Large intestine (tissue), 3 donors: ENCODE measurements at regions not wholly inside any gene's neighbourhood (a gene's known extent, or its start where the extent isn't known, plus 50 kb on each side); places are given as distances from the start of the nearest gene placed in this dataset.
"Not testable (repeated sequence)": the region's sequence is repeated elsewhere in the genome, so short reads cannot be mapped to it uniquely, and the experiment has no call there.

Experiments used
- DNase-seq, 2 donors: peaks; one replicate each; pipeline versions ENCODE4 v3.0.0 to v3.0.0-alpha.2; 2013
- H3K27ac ChIP-seq: one replicate; pipeline ENCODE4 v1.5.1; 2013; ENCODE audit warnings: low read length
- H3K27me3 ChIP-seq: 2 replicates; pipeline ENCODE4 v1.6.1; 2013; ENCODE audit warnings: low read length; ENCODE audit not compliant: control insufficient read depth, insufficient read depth
- H3K36me3 ChIP-seq: 2 replicates; pipeline ENCODE4 v1.6.1; 2013; ENCODE audit warnings: low read length; ENCODE audit not compliant: control insufficient read depth, insufficient read depth
- H3K4me1 ChIP-seq: one replicate; pipeline ENCODE4 v1.6.1; 2013; ENCODE audit warnings: low read length; ENCODE audit not compliant: control insufficient read depth, insufficient read depth
- H3K4me3 ChIP-seq: one replicate; pipeline ENCODE4 v1.5.1; 2013; ENCODE audit warnings: low read length
- H3K9me3 ChIP-seq: one replicate; pipeline ENCODE4 v1.6.1; 2013; ENCODE audit warnings: mild to moderate bottlenecking, low read depth, low read length, moderate library complexity; ENCODE audit not compliant: control insufficient read depth
- WGBS: methylation state at CpG from one replicate; pipeline ENCODE4 v1.1.5; 2013; ENCODE audit warnings: low lambda C conversion rate; ENCODE audit not compliant: insufficient coverage; 5-methylcytosine and 5-hydroxymethylcytosine counted together

DNA sequence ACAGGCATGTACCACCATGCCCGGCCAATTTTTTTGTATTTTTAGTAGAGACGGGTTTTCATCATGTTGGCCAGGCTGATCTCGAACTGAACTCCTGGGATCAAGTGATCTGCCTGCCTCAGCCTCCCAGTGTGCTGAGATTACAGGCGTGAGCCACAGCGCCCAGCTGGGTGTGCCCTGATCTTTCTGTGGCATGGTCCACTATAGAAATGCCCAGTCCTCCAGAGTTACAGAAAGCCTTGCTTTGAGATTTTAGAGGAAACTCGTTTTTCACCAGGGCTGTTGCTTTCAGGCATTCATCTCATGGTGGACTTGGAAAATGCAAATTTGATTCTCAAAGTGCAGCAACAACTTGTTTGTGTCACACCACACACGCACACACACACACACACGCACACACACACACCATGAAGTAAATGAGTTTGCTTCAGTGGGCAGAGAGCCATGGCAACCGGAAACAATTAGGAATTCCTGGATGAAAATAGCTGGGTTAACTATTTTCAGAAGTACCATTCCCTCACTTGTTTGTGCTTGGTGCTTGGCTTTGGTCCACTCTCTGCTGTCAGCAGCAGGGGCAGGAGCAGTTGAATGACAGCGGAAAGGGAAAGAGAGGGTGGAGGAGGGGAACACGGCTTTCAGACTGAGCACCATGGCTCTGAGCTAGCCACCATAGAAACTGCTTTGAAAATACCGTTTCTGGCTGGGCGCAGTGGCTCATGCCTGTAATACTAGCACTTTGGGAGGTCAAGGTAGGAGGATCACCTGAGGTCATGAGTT is 160.1 kb upstream of the NBPF12 start:
- not testable (repeated sequence) for H3K27ac ChIP-seq, H3K36me3 ChIP-seq, H3K9me3 ChIP-seq, H3K4me1 ChIP-seq, H3K27me3 ChIP-seq, H3K4me3 ChIP-seq
- peak; percentile 7 to 11 for DNase-seq
- WGBS = no CpG with 5 or more reads among the region's 13 CpGs

- not testable (repeated sequence) for H3K27me3 ChIP-seq, DNase-seq, H3K36me3 ChIP-seq, H3K4me1 ChIP-seq, H3K27ac ChIP-seq, H3K9me3 ChIP-seq, H3K4me3 ChIP-seq
- WGBS = no CpG with 5 or more reads among the region's 6 CpGs
Observed at GRCh38 chr1:146774988-146775387, 163.1 kb upstream of the NBPF12 start.

DNA sequence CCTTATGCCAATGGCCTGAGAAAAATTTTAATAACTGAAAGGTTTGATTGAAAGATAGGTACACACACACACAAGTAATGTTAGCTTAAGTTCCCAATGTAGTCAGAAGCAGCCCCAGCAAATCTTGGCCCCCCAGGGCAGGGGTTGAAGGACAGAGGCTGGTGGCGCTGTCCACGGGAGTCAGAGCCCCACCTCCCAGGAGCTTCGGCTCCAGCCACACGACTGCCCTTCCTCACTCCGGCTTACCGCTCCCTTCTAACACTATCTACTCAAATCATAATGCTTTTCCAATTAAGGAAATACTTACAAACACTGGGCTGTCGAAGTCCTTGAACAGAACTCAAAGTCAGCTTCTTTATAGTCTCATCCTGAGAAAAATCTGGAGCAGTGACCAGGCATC is 163.9 kb upstream of the NBPF12 start:
- no CpG with 5 or more reads among the region's 7 CpGs for WGBS
- not testable (repeated sequence) for H3K27me3 ChIP-seq, H3K4me1 ChIP-seq, DNase-seq, H3K9me3 ChIP-seq, H3K27ac ChIP-seq, H3K4me3 ChIP-seq, H3K36me3 ChIP-seq

- not testable (repeated sequence) for H3K4me1 ChIP-seq, H3K36me3 ChIP-seq, H3K27ac ChIP-seq, H3K27me3 ChIP-seq, H3K4me3 ChIP-seq, H3K9me3 ChIP-seq
- WGBS = no CpG with 5 or more reads among the region's 16 CpGs
- peak in 1 of 2 donors; percentile 1 for DNase-seq
Observed at GRCh38 chr1:146771409-146771808, 166.7 kb upstream of the NBPF12 start.

DNA sequence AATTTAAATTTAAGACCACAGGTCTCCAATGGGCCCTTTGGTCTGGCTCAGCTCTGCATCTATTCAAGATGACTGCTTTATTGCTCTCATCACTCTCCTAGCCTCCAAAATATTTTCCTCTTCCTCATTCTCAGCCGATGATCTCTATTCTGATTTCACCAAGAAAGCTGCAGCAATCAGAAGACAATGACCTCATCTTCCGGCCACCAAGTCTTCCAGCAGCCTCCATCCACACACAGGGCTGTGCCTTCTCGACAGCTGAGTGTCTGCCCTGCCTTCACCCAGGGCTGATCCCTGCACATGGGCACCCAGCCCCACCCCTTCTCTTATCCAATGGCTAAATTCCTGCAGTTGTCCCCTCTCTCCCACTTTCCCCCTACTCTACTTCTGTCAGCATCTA is 167.1 kb upstream of the NBPF12 start:
- not testable (repeated sequence) for H3K27ac ChIP-seq, DNase-seq, H3K27me3 ChIP-seq, H3K4me3 ChIP-seq, H3K4me1 ChIP-seq, H3K36me3 ChIP-seq, H3K9me3 ChIP-seq
- WGBS = no CpG with 5 or more reads among the region's 3 CpGs

- no CpG with 5 or more reads among the region's 5 CpGs for WGBS
- not testable (repeated sequence) for DNase-seq, H3K4me1 ChIP-seq, H3K4me3 ChIP-seq, H3K36me3 ChIP-seq, H3K27me3 ChIP-seq, H3K9me3 ChIP-seq, H3K27ac ChIP-seq
Observed at GRCh38 chr1:146763234-146763633, 174.9 kb upstream of the NBPF12 start.

DNA sequence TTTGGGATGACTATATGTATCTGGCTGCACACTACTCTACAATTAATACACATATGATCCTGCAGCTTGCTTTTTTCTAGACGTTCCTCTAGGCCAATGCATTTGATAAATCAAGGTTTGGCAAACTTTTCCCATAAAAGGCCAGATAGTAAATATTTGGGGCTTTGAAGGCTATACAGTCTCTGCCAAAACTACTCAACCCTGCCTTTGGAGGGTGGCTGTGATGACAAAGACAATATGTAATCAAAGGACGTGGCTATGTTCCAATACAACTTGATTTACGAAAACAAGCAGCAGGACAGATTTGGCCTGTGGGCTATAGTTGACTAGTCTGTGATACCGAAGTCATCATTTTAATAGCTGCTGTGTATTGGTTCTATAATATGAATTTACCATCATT is 181.3 kb upstream of the NBPF12 start:
- H3K9me3 ChIP-seq, H3K4me3 ChIP-seq, DNase-seq, H3K27ac ChIP-seq, H3K4me1 ChIP-seq, H3K27me3 ChIP-seq, H3K36me3 ChIP-seq: not testable (repeated sequence)
- WGBS = no CpG with 5 or more reads among the region's 4 CpGs

DNA sequence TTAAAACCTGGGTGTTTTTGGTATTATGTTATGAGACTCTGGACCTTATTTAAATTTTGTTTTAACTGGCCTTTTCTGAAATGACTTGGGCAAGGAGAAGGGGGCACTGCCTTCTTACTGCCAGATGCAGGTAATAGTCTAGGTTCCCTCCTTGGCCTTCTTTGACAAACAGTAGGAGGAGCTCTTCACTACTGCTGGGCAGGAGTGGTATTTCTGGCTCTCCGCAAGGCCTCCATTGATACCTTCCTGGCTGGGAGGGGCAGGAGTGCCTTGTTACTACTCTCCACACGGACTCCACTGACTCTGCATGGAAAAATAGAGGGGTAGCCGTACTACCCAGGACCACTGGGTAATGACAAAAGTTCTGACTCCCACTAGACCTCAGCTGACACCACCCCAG is 189.4 kb upstream of the NBPF12 start:
- not testable (repeated sequence) for H3K4me1 ChIP-seq, DNase-seq, H3K27me3 ChIP-seq, H3K9me3 ChIP-seq, H3K36me3 ChIP-seq, H3K27ac ChIP-seq, H3K4me3 ChIP-seq
- no CpG with 5 or more reads among the region's 3 CpGs for WGBS

DNA sequence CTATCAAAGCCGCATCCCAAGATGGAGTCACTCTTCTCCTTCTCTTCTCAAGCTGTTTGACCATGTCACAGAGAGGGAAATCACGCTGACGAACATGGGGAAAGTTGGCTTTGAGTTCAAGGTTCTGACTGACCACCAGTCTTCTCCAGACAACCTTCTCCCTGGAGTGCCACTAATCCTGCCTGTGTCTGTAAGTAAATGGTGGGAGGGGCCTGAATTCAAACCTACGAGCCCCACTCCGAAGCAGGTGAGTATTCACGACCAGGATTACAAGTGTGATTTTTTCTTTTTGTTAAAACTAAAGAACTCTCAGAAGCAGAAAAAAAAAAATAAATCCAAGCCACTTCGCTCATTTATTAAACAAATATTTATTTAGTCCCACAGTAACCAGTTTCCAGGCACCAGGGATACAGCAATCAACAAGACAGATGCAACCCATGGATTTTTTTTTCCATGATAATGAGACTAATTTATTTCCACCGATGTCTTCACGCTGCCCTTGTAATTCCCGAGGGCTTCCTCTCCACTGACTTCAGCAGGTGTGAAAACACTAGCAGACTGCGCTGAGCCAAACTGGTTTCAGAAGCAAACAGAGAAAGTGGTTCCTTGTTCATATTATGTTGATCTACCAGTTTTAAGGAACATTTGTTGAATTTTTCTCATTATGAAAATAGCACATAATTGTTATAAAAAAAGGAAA is 206.0 kb upstream of the NBPF12 start:
- H3K27me3 ChIP-seq, H3K36me3 ChIP-seq, H3K9me3 ChIP-seq, H3K4me3 ChIP-seq, H3K4me1 ChIP-seq, DNase-seq, H3K27ac ChIP-seq: not testable (repeated sequence)
- WGBS = no CpG with 5 or more reads among the region's 11 CpGs

- H3K9me3 ChIP-seq, H3K4me3 ChIP-seq, H3K36me3 ChIP-seq, H3K27ac ChIP-seq, H3K4me1 ChIP-seq, DNase-seq, H3K27me3 ChIP-seq: not testable (repeated sequence)
- WGBS = no CpG with 5 or more reads among the region's 9 CpGs
Observed at GRCh38 chr1:146729642-146730344, 208.3 kb upstream of the NBPF12 start.
